ENCODE measurements at regions not wholly inside any gene's neighbourhood (a gene's known extent, or its start where the extent isn't known, plus 50 kb on each side); places are given as distances from the start of the nearest gene placed in this dataset.

GRCh38 chr9:21564175-21564574 is 82.1 kb upstream of the IFNE start:
- no peak for DNase-seq

DNA sequence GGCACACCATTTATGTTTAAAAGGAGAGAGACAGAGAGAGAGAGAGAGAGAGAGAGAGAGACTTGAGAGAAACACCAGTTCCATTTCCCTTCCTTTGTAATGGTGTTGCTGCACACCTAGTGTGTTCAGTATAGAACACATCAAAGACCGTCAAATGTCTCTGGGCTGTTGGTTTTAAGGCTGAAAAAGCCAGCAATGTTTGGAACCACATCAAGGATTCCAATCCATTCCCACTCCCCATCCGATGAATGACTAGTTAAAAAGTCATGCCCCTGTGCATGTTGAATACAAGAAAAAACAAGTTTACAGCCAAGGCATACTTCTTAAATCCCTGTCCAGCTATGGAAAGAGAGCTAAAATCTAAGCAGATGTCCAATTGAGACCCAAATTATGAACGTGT is 83.0 kb upstream of the IFNE start:
- DNase-seq = no peak

GRCh38 chr9:21567926-21568325 is 85.8 kb upstream of the IFNE start:
- no peak for DNase-seq

DNA sequence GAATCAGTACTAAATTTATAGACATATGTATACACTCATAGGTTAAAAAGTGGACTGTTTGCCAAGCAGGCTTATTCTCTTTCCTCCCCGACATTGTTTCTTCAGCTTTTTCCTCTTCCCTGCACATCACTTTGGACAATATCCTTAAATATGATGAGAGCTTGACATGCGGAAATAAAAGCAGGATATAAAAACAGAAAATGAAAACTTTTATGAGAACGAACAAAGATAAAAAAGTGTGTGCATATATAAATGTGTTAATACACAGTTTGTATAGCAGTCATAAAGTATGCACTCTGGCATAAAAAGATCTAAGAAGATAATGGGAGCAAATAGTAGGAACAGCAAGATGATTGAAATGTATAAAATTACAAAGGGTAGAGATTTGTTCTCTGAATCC is 86.4 kb upstream of the IFNE start:
- no peak for DNase-seq

GRCh38 chr9:21569721-21570120 is 87.6 kb upstream of the IFNE start:
- no peak for DNase-seq

DNA sequence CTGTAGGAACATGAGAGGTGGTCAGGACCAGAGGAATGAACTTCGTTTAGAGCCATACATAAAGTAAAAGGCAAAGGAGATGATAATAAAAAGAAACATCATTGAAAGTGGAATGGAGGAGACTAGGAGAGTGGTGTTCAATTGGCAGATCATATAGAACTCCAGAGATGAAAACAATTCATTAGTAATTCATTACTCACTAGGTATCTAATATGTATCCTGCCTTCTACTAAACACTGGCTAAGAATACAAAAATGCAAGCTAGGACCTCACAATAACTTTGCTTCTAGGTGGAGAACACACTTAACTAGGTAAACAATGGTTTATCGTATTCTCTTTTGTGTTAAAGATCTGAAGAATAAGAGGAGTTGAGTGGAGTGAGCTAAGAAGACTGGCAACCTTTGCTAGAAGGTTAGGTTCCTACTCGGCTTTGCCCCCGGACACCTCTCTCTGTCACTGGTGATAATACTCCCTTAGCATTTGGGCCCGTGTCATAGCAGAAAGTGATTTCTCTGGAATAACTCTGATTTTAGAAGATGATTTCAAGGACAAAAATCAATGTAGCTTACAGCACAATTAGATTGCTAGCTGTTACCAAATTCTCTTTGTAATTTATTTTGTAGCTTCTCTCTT is 88.6 kb upstream of the IFNE start:
- no peak for DNase-seq

DNA sequence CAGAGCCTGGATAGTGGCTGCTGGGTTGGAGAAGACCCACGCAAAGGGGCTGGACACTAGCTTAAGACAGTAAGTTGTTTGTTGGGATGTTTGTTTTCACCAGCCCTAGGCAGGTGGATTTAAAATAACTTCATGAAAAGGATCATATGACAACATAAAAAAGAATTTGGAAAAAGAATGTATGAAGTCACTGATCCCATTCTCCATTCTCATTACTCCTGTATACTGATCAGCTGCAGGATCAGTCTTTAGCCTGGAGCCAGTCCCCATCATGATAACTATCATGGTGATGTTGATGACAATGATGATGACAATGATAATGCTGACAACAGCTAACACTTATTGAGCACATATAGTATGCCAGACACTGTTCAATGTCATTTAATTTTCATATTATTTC is 92.1 kb upstream of the IFNE start:
- no peak for DNase-seq

DNA sequence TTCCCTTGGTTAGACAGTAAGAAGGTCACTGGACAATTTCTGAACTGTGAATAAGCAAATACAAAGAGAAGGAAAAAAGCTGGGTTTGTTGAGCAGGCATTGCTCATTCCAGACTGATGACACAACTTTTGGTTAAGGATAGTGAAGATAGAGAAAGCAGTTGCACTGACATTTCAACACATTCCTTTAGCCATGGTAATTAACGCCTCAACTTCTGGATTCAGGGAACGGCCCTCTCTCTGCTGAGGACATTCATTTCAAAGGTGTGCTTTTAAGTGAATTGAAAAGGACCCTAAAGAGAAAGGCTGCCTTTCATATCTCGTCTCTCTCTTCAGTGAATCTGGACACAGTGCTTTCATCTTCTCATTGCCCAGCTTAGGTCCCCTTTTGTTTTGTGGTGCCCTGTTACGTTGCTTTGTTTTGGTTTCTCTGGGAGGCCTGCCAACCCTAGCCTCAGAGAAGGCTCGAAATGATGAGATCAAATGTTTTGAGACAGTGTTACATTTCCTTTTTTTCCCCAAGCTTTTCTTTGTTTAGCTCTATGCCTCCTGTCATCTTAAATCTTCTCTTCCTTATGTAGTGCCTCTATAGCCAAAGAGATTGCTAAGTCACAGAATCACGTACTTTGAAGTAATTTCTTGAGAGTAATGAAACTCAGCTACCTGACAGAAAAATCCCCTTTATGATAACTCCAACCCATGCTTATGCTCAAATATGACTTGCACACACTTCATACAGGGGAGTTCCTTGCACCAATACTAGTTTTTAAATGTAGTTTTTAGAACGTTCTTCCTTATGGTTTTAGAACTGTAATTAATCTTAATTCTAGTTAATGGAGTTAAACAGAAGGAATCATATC is 94.4 kb upstream of the IFNE start:
- DNase-seq = peak in 6 of 56 donors; percentile 6 to 34 (median 22)

GRCh38 chr9:21579247-21579671 is 97.1 kb upstream of the IFNE start:
- no peak for DNase-seq

GRCh38 chr9:21579743-21580142 is 97.6 kb upstream of the IFNE start:
- DNase-seq = no peak

DNA sequence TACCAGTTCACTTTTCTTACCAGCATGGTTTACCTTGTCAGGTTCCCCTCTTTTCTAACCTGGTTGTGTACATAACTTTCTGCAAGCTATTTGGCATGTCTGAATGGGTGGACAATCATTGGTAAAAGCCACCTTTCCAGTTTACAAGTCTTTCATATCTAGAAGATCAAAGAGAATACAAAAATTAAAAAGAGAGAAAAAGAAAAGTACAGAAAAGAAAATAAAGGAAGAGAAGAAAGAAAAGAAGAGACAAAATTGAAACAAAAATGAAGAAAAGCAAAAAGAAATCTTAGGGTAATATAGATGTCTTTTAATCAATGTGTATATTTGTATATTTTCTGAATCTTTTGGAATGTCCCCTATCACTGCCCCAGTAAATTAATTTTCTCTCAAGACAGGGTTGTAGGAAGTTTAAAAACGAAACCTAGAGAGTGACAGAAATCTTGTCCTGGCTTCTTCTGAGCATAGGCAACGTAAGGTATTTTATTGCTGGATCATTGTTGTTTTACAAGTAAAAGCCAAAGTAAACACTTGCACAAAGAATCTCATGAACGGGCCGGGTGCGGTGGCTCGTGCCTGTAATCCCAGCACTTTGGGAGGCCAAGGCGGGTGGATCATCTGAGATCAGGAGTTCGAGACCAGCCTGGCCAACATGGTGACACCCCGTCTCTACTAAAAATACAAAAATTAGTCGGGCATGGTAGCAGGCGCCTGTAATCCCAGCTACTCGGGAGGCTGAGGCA is 98.7 kb upstream of the IFNE start:
- no peak for DNase-seq

GRCh38 chr9:21583628-21584377 is 101.7 kb upstream of the IFNE start:
- no peak for DNase-seq

DNA sequence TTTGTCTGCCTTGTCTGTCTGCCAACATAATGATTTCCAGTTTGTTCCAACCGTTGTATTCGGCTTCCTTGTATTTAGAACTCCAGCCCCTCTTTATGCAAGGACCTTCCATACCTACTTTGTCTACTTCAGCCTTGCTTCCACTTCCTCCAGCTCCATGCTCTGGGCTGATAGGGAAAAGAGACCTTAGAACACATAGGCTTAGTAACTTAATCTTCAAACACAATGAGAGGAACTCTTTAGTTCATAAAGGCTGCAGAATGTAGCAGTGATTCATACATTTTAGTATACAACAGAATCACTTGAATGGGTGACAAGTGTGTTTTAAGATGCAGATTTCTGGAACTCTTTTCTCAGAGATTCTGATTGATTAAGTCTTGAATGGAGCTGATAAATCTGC is 102.8 kb upstream of the IFNE start:
- DNase-seq = no peak

- no peak for DNase-seq
These were observed 103.9 kb upstream of the IFNE start for GRCh38 chr9:21585756-21586752.

DNA sequence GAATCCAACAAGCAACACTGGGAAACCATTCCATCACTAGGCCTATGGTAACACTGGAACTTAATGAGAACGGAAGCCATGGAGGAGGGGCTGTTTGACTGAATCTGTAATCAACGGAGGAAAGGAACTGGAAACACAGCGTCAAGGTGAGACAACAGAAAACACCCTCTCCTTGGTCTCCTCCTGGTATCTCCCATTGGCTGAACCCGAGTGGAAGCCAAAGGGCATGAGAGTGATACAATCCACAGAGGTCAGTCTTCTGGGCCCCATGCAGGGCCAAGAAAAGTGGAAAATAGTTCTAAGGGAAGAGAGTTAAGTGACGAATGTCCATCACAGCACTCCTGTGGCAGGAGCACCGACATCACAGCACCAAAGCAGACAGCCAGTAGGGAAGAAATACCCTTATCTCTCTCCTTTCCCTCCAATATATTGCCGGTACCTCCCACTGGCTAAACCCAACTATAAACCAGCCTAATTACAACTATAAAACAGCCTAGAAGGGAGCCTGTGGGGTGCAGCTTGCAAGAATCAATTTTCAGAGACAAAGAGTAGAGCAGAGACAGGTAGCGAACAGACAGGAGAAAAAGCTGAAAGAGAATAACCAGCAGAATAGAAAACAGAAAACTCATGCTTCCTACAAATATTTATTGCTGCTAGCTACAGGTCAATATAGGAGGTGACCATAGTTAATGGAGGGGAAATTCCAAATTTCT is 107.4 kb upstream of the IFNE start:
- DNase-seq = no peak

DNA sequence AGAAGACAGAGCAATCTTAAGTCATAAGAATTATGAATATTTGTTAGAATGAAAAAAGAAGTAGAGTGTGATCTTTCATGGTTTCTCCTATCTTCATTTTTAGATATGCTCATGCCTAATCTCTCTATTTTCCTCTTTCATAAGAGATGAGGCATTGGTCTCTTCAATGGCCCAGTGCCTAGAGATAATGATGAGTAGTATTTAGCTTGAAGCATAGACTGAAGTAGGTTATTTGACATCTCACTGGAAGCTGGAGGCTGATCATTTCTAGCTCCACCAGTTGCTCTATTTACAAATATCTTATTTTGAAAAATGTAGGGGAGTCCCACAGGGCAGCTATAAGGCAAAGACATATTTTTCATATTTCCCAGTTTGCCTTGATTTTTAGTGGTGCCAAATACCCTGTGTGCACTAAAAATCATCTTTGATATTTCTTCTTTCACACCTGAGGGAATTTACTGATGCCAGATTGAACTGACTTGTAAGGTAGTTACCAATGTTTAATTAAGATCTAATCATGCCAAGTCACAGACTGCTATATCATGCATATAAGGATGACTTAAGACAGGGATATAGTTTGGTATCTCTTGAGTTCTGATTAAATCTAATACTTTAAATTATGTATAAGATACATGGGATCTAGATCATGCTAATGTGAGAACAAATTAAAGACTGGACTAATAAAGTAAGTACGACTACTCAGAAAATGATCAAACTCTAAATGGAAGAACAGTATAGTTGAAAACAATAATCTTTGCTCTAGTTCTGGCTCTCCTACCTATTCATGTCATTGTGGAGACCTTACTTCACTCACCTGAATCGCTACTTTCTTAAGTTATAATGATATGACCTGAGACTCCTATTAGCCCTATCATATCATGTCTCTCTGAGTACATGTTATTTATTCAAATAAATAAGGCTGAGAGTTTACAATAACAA is 108.2 kb upstream of the IFNE start:
- DNase-seq = no peak

DNA sequence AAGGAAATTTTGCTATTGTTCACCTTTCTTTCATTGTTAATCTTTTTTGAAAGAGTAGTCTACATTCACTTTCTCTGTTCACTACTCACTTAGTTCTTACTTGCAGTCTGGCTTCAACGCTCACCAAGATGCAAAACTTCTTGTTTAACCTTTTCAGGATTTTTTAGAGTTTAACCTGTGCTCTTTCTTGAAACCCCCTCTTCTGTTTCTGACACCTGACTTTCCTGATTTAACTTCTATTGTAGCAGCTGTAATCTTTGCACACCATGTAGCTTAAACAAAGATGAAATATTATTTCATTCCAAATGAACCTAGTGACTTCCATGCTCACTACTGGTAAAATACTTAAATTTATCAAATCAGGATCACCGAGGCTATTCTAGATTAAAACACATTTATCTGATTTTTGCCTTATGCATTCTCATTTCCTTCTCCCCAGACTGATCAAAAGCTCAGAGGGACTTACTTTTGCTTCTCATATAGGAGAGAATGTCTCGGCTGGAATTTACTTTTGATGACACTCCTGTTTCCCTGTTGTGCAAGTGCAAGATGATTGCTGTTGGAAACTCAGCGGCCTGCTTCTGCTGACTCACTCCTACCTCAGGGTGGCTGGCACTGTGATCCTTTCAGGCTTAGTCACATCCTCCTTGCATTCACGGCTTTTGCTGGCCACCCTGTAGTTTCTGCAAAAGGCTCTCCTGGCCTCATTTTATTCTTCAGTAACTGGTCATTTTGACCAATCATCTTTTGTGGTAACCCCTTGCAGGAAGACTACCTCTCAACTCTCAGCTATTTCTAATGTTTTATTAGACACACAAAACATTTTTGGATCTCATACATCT is 109.3 kb upstream of the IFNE start:
- DNase-seq = peak in 5 of 56 donors; percentile 0 to 7 (median 2)

GRCh38 chr9:21592063-21592338 is 109.9 kb upstream of the IFNE start:
- DNase-seq = no peak
